HG03066 (cell line): ENCODE measurements at regions not wholly inside any gene's neighbourhood (a gene's known extent, or its start where the extent isn't known, plus 50 kb on each side); places are given as distances from the start of the nearest gene placed in this dataset.

Experiments used
- ATAC-seq: cut with Tn5 transposase; IDR thresholded peaks from one replicate; pipeline ENCODE4 v1.9.1; 2021; ENCODE audit warnings: low read depth; ENCODE audit not compliant: unreplicated experiment

DNA sequence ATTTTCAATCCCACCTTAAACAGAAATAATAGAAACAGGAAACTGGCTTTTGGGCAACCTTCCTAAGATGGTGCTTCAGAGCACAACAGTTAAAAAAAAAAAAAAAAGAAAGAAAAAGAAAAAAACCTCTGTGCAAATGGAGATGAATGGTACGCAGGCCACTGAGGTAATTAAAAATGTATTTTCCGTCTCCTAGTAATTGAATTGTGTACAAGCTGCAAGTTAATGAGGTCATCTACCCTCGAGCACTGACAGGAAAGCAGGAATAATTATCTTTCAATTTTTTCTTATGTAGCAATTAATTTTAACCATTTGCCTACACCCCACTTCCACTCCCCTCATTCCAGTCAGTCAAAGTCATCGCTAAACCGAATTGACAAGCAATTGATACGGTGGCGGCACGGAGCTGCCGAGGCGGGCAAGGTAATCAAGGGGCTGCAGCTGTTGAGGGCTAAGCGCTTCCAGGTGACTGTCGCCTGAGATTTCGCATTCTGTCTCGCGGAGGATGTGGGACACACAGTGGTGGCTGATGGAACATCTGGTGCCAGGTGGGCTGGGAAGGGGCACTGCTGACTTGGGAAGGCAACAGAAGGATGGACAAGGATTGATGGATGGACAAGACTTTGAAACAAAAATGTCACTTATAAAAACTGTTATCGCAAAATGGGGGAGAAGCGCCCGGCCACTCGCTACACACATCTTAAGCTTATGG, 109.4 kb downstream of the RCN1 start:
- ATAC-seq = no peak

DNA sequence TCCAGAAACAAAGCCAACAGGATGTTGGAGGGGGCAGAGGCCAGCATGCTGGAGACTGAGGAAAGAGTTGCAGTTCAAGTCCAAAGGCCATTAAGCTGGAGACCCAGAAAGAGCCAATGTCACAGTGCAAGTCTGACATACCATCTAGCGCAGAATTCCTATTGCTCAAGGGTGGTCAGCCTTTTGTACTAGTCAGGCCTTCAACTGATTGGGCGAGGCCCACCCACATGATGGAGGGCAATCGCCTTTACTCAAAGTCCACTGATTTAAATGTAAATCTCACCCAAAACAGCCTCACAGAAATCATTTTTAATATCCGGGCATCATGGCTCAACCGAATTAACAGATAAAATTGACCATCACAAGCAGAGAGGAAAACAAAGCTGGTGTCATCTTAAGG, 113.9 kb downstream of the RCN1 start:
- no peak for ATAC-seq

DNA sequence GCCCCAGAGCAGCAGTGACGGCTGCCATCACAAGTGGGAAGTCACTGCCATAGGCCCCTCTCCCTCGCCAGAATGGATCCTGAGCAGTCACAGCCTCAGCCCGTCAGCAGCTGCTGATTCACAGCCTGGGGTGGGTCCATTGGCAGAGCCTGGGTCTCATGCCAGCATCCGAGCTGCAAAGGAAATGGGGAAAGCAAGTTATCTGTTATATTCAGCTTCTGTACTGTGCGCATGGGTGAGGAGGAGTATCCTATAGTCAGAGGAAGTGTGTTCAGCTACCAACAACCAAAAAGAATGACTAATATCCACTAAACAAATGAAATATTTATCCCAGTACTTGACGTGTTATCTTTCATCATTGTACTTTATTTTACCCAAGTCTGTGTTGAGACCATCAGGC, 119.7 kb downstream of the RCN1 start:
- no peak for ATAC-seq

DNA sequence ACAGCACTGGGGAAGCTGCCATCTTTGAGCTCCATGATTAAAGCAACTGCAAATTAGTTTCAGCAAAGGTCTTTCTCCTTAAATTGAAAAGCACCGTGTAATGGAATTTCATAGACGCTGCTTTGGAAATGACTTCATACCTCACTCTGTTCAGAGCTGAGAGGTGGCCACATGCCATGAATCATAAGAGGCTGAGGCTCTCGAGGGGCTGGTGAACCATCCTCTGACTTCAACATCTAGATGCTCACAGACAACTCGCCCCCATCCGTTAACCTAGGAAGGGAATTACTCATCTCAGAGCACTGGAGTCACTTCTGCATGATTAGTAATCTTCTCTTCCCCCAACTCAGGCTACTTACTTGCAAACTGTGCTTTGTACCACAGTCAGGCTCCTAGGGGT, 122.3 kb downstream of the RCN1 start:
- no peak for ATAC-seq

DNA sequence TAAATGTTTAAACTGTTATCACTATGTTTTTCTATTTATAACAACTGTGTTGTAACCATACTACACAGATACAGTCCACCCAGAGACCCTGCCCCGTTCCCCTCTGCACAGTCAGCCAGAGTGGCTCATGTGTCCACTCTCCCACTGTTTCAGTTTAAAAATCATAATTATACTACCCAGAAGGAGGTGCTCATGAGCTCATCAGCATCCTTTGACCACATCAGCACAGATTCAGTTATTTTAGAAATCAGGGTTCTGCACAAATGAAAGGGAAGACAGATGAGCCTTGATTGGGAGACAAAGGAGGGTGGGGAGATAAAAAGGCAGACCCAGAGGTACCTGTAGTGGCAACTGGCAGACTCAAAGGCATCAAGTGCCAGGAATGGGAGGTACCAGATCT, 124.3 kb downstream of the RCN1 start:
- ATAC-seq = no peak

DNA sequence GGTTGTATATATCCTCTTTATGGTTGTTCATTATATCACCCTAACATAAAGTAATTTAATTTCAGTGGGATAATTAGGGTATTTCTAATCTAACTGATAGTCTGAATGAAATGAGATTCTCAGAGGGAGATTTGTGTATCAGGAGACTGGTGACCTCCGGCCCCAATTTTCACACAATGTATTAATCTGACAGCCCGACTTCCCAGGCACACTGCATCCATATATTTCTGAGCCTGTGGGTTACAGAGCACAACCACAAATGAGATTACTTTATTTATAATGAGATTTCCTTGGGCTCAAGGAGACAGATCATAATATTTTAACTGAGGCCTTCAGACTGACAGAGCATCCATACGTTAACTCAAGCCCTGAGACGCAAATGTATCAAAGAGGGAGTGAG, 125.9 kb downstream of the RCN1 start:
- no peak for ATAC-seq

DNA sequence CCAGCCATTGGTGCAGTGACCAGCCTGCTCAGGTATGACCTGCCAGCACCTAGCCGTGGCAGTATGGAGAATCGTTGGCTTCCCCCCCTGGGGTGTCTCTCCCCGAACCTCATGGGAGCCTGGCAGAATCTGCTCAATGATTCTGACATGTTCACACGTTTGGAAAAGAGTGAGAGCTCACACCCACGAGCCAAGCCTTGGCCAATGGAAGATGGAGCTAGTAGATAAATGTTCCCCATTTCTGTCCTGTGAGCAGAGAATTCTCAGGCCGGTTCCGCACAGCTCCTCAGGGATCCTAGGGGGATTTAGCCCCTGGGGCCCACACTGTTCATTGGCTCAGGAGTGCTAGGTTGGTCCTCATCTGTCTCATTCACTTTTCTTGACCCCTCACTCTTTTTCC, 128.4 kb downstream of the RCN1 start:
- ATAC-seq = no peak

DNA sequence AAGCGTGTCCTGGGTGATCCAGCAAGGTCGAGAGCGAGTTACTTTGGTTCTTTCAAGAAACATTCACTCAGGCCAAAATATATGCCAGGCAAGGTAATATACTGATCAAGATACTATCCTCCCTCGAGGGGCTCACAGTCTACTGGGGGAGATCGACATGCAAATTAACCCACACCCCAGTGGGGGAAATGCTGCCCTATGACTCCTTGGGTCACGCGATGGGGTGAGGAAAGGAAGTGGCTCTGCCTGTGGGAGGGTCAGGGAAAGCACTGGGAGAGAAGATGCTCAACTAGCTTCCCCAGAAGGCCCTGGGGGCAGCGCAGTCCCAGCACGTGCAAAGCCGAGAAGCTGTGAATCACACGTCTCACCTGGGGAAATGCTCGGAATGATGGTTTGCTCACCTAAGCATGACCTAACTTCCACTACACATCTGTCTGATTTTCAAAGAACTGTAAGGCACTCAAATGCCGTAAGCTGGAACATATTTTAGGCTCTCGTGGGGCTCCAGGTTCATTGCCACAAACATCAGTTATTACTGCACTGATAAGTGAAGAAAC, 130.7 kb downstream of the RCN1 start:
- no peak for ATAC-seq

DNA sequence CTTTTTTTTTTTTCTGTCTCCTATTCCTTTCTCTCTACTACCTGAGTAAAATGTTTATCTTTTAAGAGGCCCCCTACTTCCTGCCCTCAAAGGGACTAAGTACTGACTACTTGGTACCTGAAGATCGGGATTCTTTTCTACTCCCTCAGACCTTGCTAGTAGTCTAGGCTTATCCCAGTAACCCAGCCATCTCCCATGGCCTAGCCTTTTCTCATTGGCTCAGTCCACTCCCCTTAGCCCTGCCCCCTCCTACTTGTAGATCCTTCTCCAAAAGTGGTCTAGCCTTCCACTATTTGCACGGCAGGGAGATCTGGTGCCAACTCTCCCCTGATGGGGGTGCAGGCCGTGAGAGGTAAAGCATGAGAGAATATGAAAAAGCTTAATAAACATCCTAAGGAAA, 133.7 kb downstream of the RCN1 start:
- no peak for ATAC-seq

DNA sequence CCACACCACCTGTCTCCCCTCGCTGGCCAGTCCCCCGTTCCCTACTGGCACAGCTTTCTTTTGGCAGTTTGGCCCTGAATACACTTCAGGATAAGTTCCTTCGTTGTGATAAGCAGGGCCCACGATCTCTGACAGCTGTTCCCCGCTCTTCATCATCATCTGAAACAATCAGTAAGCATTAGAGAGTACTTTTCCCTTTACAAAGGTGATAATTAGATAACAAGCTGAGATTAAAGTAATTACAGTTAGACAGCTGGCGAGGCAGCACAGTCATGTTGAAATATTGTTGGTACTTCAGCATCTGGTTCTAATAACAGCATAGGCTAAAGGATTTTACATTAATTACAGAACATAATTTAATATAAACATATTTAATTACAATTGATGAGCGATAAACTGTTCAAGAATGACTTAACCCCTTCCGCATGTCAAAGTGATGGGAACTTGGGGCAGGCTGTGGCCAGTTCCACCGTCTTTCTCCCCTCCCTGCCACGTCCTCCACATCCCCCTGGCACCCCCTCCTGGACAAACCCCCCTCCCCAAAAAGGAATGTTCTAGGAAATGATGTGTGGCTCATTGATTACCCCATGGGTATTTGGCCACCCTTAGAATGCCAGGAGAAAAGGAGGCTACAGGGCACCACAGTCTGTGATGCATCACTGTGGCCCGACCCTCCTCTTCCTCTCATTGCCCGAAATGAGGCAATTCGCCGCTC, 134.9 kb downstream of the RCN1 start:
- ATAC-seq = no peak

DNA sequence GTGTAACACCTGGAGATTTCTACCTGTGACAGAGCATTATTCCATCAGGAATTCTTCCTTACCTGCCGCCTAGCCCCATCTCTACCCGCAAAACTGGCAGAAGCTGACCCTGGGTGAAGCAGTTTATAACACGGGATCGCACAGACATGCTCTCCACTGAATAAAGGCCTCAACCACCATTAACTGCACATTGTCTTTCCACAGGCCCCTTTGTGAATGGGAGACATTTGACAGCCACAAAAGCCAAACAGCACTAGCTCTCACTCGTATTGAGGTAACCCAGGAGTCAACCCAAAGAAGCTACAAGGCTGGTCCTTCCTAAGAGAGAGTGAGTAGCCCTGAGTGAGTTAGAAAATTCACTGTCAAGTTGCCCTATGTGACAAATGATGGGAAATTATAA, 135.6 kb downstream of the RCN1 start:
- no peak for ATAC-seq

DNA sequence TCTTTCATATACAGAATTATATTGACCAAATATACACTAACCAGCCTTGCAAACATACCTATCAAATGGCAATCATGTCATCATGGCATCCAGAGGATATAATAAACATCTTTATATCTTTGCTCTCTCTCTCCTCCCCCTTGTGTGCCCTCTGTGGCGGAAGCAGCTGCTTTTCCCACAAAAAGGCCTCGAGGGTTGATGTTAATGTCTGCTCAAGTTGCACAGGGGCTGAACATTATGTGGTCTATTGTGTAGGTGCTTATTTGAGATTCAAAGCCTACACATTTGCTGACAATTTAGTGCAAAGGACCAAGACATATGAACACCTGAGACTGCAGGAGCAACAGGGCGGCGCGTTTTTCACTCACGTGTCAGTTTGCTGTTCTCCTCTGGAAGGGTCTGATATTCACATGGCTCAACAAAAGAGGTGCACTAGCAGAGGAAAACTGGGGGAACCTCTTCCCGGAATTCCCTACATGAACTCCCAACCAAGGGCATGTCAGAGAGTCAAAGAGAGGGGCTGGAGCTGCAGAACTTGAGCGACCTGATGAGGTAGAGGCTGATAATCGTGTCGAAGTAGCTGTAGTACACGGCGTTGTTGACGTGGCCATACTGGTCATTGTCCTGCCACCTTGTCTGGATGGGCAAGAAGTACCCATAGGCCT, 138.8 kb downstream of the RCN1 start:
- ATAC-seq = no peak

DNA sequence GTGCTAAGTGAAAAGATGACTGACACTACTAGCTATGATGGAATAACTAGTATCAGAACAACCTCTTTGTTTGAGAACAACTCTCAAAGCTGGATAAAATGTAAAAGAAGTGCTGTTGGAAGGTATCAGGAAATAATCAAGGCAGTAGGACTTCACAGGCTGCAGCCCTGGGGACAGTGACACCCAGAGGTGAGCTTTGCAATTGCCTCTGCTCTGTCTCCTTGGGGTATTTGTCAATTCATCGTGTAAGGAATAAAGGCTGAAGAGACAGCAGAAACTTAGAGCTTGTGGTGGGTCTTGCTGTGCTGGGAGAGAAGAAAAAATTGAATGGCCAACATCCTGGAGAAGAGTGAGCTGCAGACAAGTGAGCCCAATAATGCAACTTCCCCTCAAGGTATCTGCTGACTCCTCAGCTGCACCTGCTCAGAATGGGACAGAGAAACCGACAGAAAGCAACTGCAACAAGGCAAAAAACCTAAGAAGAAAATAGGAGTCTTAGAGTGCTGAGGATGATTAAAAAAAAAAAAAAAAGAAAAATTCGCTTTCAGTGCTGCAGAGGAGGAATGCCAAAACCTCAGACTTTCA, 141.1 kb downstream of the RCN1 start:
- ATAC-seq = peak; percentile 82

DNA sequence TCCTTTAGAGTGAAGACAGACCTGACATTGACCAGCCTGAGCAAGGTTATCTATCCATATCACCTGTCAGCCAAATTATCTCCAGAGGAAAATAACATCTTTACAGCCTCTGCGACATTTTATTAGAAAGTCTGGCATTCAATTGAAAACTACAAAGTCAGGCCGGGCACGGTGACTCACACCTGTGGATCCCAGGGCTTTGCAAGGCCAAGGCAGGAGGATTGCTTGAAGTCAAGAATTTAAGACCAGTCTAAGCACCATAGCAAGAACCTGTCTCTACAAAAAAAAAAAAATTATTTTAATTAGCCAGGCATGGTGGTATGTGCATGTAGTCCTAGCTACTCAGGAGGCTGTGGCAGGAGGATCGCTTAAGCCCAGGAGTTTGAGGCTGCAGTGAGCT, 141.6 kb downstream of the RCN1 start:
- no peak for ATAC-seq

DNA sequence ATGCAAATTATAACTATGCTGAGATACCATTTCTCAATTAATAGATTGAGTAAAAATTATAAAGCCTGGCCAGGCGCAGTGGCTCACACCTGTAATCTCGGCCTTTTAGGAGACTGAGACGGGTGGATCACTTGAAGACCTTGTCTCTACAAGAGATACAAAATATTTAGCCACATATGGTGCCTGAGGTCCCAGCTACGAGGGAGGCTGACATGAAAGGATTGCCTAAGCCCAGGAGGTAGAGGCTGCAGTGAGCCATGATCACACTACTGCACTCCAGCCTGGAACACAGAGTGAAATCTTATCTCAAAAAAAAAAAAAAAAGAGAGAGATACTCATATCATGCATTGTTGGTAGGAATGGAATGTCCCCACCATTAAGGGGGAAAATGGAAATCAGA, 142.4 kb downstream of the RCN1 start:
- no peak for ATAC-seq

DNA sequence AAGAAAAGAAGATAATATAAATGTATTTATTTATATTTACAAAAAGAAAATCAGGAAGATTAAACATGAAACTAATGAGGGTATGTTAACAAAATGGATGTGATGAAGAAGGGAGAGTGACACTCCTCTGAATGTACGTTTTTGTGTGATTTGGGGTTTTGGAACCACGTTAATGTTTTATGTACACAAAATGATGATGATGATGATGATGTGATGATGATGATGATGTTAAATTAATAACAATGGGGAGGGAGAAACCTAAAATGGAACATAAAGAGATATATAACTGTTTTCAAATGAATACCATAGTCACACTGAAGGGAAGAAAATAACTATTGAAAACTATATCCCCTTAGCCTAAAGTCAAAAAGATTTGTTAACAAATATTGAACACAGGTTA, 143.1 kb downstream of the RCN1 start:
- no peak for ATAC-seq

DNA sequence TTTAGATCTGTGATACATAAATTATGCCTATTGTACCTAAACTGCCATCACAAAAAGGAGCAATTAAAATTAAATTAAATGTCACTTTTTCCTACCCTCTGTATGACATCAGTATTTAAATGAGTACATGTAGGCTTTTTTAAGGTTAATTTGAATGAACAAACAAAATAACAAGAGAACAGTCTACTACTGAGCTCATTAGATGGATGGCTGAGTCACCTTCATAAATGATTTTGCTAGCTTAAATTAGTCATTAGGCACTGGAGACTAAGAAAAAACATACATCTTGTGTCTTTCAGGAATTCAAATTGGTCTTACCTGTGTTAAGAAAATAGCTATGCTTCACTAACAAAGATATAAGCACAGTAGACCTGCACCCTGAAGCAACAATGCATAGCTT, 153.6 kb downstream of the RCN1 start:
- ATAC-seq = no peak

DNA sequence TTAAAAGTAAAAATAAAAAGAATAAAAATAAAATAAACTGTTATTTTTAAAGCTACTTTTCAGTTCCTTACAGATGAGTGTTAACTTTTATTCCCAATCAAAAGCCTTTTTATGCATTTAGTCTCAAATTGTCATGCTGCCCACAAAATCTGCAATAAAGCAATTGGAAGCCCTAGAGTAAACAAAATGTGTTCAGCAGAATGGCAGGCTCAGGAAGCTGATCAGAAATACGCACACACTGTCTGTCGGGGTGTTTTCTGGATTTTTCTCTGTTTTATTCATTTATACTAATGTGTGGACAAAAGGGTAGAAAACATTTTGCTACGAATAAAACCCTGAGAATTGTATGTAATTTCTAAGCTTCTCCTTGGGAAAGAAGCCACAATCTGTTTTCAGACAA, 162.8 kb downstream of the RCN1 start:
- no peak for ATAC-seq

DNA sequence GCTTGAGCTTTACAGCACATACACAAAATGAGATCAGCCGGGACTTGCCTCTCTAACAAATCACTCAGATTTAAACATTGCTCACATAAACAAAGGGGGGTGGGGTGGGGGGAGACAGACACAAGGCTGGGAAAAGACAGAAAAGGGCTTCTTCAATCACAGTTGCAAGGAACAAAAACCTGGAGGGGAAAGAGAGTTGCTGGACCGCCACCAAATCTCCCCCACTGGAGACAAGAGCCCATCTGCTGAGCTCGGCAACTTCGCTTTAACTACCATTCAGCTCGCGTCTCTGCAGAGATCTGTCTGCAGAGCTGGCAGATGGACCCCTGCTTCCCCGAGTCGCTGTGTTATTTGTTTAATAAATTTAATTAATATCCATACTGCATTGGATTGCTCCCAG, 165.0 kb downstream of the RCN1 start:
- no peak for ATAC-seq

DNA sequence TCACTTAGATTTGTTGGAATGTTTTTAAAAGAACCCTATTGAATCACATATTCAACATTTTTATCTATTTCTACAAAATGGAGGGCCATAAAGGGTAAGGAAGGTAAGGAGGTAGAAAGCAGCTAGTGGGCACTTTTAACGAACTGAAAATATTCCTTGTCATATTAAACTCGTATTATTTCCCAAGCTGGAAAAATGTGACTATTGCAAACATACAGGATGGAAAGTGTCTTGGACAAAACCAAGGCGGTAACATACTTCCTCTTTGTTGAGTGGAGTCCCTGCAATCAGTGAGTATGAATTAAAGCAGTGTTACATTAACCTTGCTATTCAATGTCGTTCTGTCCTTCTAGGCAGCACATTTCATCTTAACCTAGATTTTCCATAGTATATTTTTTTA, 165.6 kb downstream of the RCN1 start:
- no peak for ATAC-seq

DNA sequence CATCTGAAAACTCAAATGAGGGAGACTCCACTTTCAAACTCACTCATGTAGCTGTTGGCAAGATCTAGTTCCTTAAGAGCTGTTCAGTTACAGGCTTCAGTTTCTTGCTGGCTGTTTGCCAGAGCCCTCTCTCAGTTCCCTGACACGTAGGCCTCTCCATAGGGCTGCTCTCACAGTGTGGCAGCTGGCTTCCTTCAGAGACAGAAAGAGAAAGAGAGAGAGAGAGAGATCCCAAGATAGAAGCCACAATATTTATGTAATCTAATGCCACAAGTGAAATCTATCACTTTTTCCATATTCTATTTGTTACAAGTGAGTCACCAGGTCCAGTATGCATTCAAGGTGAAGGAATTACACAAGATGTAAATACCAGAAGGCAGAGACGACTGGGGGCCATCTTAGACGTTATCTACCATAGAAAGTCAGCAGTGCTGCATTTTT, 168.8 kb downstream of the RCN1 start:
- ATAC-seq = peak; percentile 97
